ENCODE measurements at regions not wholly inside any gene's neighbourhood (a gene's known extent, or its start where the extent isn't known, plus 50 kb on each side); places are given as distances from the start of the nearest gene placed in this dataset.
A peak's percentile ranks its signal among the peaks of the same experiment; 100 is the strongest.
"Not testable (repeated sequence)": the region's sequence is repeated elsewhere in the genome, so short reads cannot be mapped to it uniquely, and the experiment has no call there.

- no peak for DNase-seq (ENCODE audit: low read depth)
Measured at GRCh38 chr16:48105976-48106375, 49.8 kb downstream of the ABCC12 start.

GRCh38 chr16:48105456-48105855 is 50.3 kb downstream of the ABCC12 start:
- DNase-seq (ENCODE audit: low read depth), result no peak

- no peak for DNase-seq (ENCODE audit: low read depth)
Measured at GRCh38 chr16:48103591-48103990, 52.2 kb downstream of the ABCC12 start.

- no peak for DNase-seq (ENCODE audit: low read depth)
Measured at GRCh38 chr16:48102083-48103008, 53.4 kb downstream of the ABCC12 start.

GRCh38 chr16:48101069-48101674 is 54.6 kb downstream of the ABCC12 start:
- no peak for DNase-seq (ENCODE audit: low read depth)

- DNase-seq (ENCODE audit: low read depth), result no peak
Measured at GRCh38 chr16:48099455-48099854, 56.3 kb downstream of the ABCC12 start.

GRCh38 chr16:48098472-48098871 is 57.3 kb downstream of the ABCC12 start:
- DNase-seq (ENCODE audit: low read depth), result peak; percentile 54

GRCh38 chr16:48091117-48091516 is 64.7 kb downstream of the ABCC12 start:
- DNase-seq (ENCODE audit: low read depth), result no peak

- no peak for DNase-seq (ENCODE audit: low read depth)
Measured at GRCh38 chr16:48089053-48089792, 66.6 kb downstream of the ABCC12 start.

- DNase-seq (ENCODE audit: low read depth), result no peak
Measured at GRCh38 chr16:48087639-48088038, 68.2 kb downstream of the ABCC12 start.

GRCh38 chr16:48086422-48086821 is 69.4 kb downstream of the ABCC12 start:
- DNase-seq (ENCODE audit: low read depth), result no peak

- no peak for DNase-seq (ENCODE audit: low read depth)
Measured at GRCh38 chr16:48085729-48086128, 70.1 kb downstream of the ABCC12 start.

GRCh38 chr16:48084826-48085225 is 71.0 kb downstream of the ABCC12 start:
- DNase-seq (ENCODE audit: low read depth), result no peak

GRCh38 chr16:48082516-48082915 is 73.3 kb downstream of the ABCC12 start:
- peak; percentile 25 for DNase-seq (ENCODE audit: low read depth)

- peak; percentile 88 for DNase-seq (ENCODE audit: low read depth)
Measured at GRCh38 chr16:48081656-48082055, 74.1 kb downstream of the ABCC12 start.

GRCh38 chr16:48076455-48077012 is 79.3 kb downstream of the ABCC12 start:
- DNase-seq (ENCODE audit: low read depth), result peak; percentile 9

GRCh38 chr16:48075398-48075797 is 80.4 kb downstream of the ABCC12 start:
- DNase-seq (ENCODE audit: low read depth), result peak; percentile 54

- no peak for DNase-seq (ENCODE audit: low read depth)
Measured at GRCh38 chr16:48067388-48067787, 88.4 kb downstream of the ABCC12 start.

GRCh38 chr16:48064971-48065370 is 90.8 kb downstream of the ABCC12 start:
- peak; percentile 39 for DNase-seq (ENCODE audit: low read depth)

- DNase-seq (ENCODE audit: low read depth), result no peak
Measured at GRCh38 chr16:48062681-48063080, 93.1 kb downstream of the ABCC12 start.

- DNase-seq (ENCODE audit: low read depth), result no peak
Measured at GRCh38 chr16:48059936-48060335, 95.9 kb downstream of the ABCC12 start.

- not testable (repeated sequence) for DNase-seq (ENCODE audit: low read depth)
Measured at GRCh38 chr16:48059190-48059589, 96.6 kb downstream of the ABCC12 start.
